ENCODE measurements at regions not wholly inside any gene's neighbourhood (a gene's known extent, or its start where the extent isn't known, plus 50 kb on each side); places are given as distances from the start of the nearest gene placed in this dataset.

DNA sequence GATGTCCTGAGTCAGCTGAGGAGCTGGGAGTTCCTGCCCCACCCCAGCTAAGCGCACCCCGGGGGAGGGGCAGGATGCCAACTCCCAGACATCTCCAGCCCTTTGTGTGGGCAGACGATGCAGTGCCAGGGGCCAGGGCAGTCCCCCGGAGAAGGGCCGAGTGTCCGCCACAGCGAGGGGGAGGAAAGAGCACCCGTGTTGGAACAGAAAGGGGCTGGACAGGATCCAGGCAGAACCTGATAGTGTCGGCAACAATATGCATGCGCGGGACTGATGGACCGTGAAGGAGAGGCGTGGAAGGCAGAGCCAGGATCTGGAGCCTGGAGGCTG lies 1434.7 kb downstream of the BRD1 start:
- TF ChIP-seq POLR2A (IDR thresholded peaks at IDR 0.05): no peak
- TF ChIP-seq, protein P1, sequence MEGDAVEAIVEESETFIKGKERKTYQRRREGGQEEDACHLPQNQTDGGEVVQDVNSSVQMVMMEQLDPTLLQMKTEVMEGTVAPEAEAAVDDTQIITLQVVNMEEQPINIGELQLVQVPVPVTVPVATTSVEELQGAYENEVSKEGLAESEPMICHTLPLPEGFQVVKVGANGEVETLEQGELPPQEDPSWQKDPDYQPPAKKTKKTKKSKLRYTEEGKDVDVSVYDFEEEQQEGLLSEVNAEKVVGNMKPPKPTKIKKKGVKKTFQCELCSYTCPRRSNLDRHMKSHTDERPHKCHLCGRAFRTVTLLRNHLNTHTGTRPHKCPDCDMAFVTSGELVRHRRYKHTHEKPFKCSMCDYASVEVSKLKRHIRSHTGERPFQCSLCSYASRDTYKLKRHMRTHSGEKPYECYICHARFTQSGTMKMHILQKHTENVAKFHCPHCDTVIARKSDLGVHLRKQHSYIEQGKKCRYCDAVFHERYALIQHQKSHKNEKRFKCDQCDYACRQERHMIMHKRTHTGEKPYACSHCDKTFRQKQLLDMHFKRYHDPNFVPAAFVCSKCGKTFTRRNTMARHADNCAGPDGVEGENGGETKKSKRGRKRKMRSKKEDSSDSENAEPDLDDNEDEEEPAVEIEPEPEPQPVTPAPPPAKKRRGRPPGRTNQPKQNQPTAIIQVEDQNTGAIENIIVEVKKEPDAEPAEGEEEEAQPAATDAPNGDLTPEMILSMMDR (IDR thresholded peaks at IDR 0.05): no peak

Measured in esophagus squamous epithelium (tissue), 4 donors.